ENCODE measurements at regions not wholly inside any gene's neighbourhood (a gene's known extent, or its start where the extent isn't known, plus 50 kb on each side); places are given as distances from the start of the nearest gene placed in this dataset.
"Not testable (repeated sequence)": the region's sequence is repeated elsewhere in the genome, so short reads cannot be mapped to it uniquely, and the experiment has no call there.

DNA sequence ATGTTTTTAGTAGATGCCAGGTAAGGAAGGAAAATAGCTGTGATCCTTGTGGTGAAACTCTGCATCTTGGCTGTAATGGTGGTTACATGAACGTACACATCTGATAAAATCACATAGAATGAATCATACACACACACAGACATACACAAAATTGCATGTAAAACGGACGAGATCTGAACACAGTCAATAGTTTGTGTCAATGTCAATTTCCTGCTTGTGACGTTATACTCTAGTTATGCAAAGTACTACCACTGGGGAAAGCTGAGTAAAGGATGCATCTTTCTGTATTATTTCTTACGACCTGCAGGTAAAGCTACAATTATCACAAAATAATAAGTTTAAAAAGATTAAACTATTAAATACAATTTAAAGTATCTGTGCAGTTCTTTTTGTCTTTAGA lies 493.7 kb upstream of the ZP4 start:
- TF ChIP-seq, protein P1, sequence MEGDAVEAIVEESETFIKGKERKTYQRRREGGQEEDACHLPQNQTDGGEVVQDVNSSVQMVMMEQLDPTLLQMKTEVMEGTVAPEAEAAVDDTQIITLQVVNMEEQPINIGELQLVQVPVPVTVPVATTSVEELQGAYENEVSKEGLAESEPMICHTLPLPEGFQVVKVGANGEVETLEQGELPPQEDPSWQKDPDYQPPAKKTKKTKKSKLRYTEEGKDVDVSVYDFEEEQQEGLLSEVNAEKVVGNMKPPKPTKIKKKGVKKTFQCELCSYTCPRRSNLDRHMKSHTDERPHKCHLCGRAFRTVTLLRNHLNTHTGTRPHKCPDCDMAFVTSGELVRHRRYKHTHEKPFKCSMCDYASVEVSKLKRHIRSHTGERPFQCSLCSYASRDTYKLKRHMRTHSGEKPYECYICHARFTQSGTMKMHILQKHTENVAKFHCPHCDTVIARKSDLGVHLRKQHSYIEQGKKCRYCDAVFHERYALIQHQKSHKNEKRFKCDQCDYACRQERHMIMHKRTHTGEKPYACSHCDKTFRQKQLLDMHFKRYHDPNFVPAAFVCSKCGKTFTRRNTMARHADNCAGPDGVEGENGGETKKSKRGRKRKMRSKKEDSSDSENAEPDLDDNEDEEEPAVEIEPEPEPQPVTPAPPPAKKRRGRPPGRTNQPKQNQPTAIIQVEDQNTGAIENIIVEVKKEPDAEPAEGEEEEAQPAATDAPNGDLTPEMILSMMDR (IDR thresholded peaks at IDR 0.05), result no peak
- Histone ChIP-seq H3K27ac (no peak overlapping the region), H3K27me3 (peaks cover 0 to 7% (median 0%) of the 10 kb centered on the region in 7 donors), H3K4me1 (no peaks in the 10 kb centered on the region), H3K9me3 (no peaks in the 10 kb centered on the region), H3K4me3 (no peak overlapping the region), H3K36me3 (no peaks in the 10 kb centered on the region)
- ATAC-seq (no peak), DNase-seq (no peak)
- intact Hi-C loops (cut with DNase I), result no loop called here
- WGBS, 2 donors, result 63% methylated on average over 5 of the region's 5 CpGs

DNA sequence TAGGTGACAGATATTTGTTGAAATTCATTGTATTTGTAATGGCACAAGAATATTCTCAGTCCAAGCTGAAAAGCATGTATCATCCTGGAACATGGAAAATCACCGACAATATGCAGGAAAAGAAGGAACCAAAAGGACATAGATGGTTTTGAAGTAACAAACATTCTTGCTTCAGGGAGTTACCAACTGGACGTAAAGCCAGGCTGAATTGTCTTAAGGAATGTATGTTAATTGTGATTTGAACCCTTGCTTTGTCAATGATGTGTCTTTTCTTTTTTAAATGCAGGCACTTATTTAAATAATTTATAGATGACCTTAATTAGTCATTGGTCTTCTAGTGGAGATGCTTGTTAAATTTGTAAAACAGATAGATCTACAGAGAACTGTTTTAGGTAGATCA lies 489.4 kb upstream of the ZP4 start:
- Histone ChIP-seq H3K27me3 (peaks cover 0 to 7% (median 0%) of the 10 kb centered on the region in 7 donors), H3K36me3 (no peaks in the 10 kb centered on the region), H3K4me3 (no peak overlapping the region), H3K4me1 (no peaks in the 10 kb centered on the region), H3K27ac (no peak overlapping the region), H3K9me3 (no peaks in the 10 kb centered on the region)
- DNase-seq (no peak), ATAC-seq (no peak)
- intact Hi-C loops (cut with DNase I), result no loop called here
- WGBS, 2 donors, result 78 to 83% methylated on average over 2 of the region's 2 CpGs
- TF ChIP-seq, protein P1 (IDR thresholded peaks at IDR 0.05), result no peak

DNA sequence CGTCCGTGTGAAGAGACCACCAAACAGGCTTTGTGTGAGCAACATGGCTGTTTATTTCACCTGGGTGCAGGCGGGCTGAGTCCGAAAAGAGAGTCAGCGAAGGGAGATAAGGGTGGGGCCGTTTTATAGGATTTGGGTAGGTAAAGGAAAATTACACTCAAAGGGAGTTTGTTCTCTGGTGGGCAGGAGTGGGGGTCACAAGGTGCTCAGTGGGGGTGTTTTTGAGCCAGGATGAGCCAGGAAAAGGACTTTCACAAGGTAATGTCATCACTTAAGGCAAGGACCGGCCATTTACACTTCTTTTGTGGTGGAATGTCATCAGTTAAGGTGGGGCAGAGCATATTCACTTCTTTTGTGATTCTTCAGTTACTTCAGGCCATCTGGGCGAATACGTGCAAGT lies 488.7 kb upstream of the ZP4 start:
- WGBS, 2 donors, result 85 to 87% methylated on average over 6 to 8 of the region's 9 CpGs
- H3K4me1 ChIP-seq; H3K4me3 ChIP-seq; ATAC-seq; DNase-seq; H3K9me3 ChIP-seq; H3K27me3 ChIP-seq; H3K36me3 ChIP-seq; H3K27ac ChIP-seq; intact Hi-C loops (cut with DNase I): not testable (repeated sequence)

DNA sequence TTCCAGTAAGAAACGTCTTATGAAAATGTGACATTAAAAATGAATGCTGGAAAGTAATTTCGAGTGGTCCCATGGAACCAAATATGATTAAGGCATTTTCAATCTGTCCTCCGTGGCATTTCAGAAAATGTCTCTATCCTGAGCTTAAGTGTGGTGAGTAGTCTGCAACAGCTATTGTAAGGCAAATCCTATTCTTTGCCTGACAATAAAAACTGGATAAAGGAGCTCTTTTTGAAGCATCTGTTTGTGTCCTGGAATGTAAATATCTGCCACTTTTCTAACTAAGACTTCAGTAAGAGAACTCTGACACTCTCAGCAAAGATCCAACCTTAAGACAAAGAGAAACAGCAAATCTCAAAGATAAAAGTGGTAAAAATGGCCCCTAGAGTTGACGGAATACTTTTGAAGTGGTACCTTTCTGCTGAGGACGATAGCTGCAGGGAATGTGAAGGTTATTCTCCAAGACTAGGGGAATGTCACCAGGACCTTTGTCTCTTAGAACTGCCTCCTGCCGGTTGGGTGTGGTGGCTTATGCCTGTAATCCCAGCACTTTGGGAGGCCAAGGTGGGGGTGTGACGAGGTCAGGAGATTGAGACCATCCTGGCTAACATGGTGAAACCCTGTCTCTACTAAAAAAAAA lies 486.7 kb upstream of the ZP4 start:
- no peak for ATAC-seq
- Histone ChIP-seq H3K4me3 (no peak overlapping the region), H3K27me3 (peaks cover 0 to 7% (median 0%) of the 10 kb centered on the region in 7 donors), H3K36me3 (no peaks in the 10 kb centered on the region), H3K27ac (no peak overlapping the region), H3K9me3 (no peaks in the 10 kb centered on the region), H3K4me1 (no peaks in the 10 kb centered on the region)
- TF ChIP-seq, protein P1 (IDR thresholded peaks at IDR 0.05), result no peak
- 54 to 58% methylated on average over 7 of the region's 7 CpGs for WGBS, 2 donors
- intact Hi-C loops (cut with DNase I), result no loop called here
- no peak for DNase-seq

DNA sequence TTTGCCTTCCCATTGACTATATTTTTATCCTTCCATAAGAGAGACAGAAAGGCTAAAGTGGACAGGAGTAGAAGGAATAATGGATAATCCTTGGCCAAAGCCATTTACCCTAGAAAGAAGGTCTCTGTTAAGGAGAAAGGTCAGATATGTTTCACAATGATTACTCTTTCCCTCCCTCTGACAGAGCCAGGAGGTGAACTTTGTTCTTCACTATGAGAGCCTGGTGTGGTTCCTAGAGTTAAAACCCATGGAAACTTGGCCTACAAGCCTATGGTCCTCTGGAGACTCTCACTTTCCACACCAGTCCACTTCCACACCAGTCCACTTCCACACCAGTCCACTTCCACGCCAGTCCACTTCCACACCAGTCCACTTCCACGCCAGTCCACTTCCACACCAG lies 479.9 kb upstream of the ZP4 start:
- Histone ChIP-seq H3K36me3 (no peaks in the 10 kb centered on the region), H3K27ac (no peak overlapping the region), H3K4me3 (no peak overlapping the region), H3K4me1 (no peaks in the 10 kb centered on the region), H3K27me3 (no peaks in the 10 kb centered on the region), H3K9me3 (peaks cover 0 to 17% (median 0%) of the 10 kb centered on the region in 11 donors)
- no peak for DNase-seq
- intact Hi-C loops (cut with DNase I), result no loop called here
- TF ChIP-seq, protein P1 (IDR thresholded peaks at IDR 0.05), result no peak
- 36 to 56% methylated on average over 2 of the region's 2 CpGs for WGBS, 2 donors
- ATAC-seq, result no peak

All from heart right ventricle (tissue), 16 donors.